ENCODE measurements at regions not wholly inside any gene's neighbourhood (a gene's known extent, or its start where the extent isn't known, plus 50 kb on each side); places are given as distances from the start of the nearest gene placed in this dataset.

- BruUV-seq (replicated peaks) = no TSS peak
- no peak overlapping the region for H3K27ac ChIP-seq (ENCODE audit: insufficient read depth, low read depth, low read length)
- no peak overlapping the region for H2AFZ ChIP-seq (ENCODE audit: low read depth, low read length)
- H3K27me3 ChIP-seq (ENCODE audit: control insufficient read depth in 2 of 2, insufficient read depth in 2 of 2, low read length in 2 of 2) = no peaks in the 10 kb centered on the region
- no peak overlapping the region for H3K4me2 ChIP-seq (ENCODE audit: insufficient read depth, low read length)
- intact Hi-C loops (cut with micrococcal nuclease) = no loop called here
- no peak for DNase-seq (ENCODE audit: low read depth, low spot score)
- POLR2A ChIA-PET = no interaction called here
- H3K4me3 ChIP-seq (replicated peaks in 1 of 3; ENCODE audit: insufficient read depth in 1 of 3, low read depth in 1 of 3, low read length in 3 of 3) = no peak overlapping the region
- H3K9ac ChIP-seq (replicated peaks; ENCODE audit: extremely low read depth, insufficient read depth, low read length) = no peak overlapping the region
- H3K4me1 ChIP-seq (ENCODE audit: control insufficient read depth, extremely low read depth, insufficient read depth, low read length) = peaks cover 11% of the 10 kb centered on the region
- CTCF ChIA-PET = interaction anchor here (3.8 to 4.2 kb wide), 3 partner anchors 13 to 260 kb away, joined by 51 to 326 read pairs (median 116); no protein-coding TSS in a partner anchor
- no peaks in the 10 kb centered on the region for H4K20me1 ChIP-seq (replicated peaks; ENCODE audit: control insufficient read depth, extremely low read depth, insufficient read depth, low read length)
- no peaks in the 10 kb centered on the region for H3K9me1 ChIP-seq (replicated peaks; ENCODE audit: control insufficient read depth, extremely low read depth, insufficient read depth, low read length)
- H3K79me2 ChIP-seq (ENCODE audit: control insufficient read depth, insufficient read depth, low read length) = no peaks in the 10 kb centered on the region
- no peak for TF ChIP-seq MYC (IDR thresholded peaks at IDR 0.05; ENCODE audit: low read depth, low read length)
- no peak for TF ChIP-seq GATA2 (IDR thresholded peaks at IDR 0.05; ENCODE audit: insufficient read depth, insufficient read length, low read depth, low read length)
- no peak for TF ChIP-seq JUN (IDR thresholded peaks at IDR 0.05; ENCODE audit: borderline replicate concordance, insufficient read depth, insufficient read length, low read depth)
- no peak for TF ChIP-seq FOS (IDR thresholded peaks at IDR 0.05; ENCODE audit: borderline replicate concordance, insufficient read depth, low read length)
- FAIRE-seq = no peak
- no peaks in the 10 kb centered on the region for H3K36me3 ChIP-seq (ENCODE audit: control insufficient read depth in 2 of 2, extremely low read depth in 1 of 2, insufficient read depth in 2 of 2, low read length in 2 of 2)
- H3K9me3 ChIP-seq (replicated peaks; ENCODE audit: control insufficient read depth, insufficient read depth, low read length) = no peaks in the 10 kb centered on the region
- dilution Hi-C loops (cut with MboI; ENCODE audit: extremely low pct_ligation_motif_present, low sequenced_read_pairs) = no loop called here
These were observed 56.2 kb upstream of the BEGAIN start for GRCh38 chr14:100643426-100643825.

GRCh38 chr14:100644383-100644782, 57.2 kb upstream of the BEGAIN start:
- no peak overlapping the region for H3K4me3 ChIP-seq (replicated peaks in 1 of 3; ENCODE audit: insufficient read depth in 1 of 3, low read depth in 1 of 3, low read length in 3 of 3)
- CTCF ChIA-PET = interaction anchor here (2.7 to 4.2 kb wide), 4 partner anchors 12 to 261 kb away, joined by 20 to 326 read pairs (median 84); no protein-coding TSS in a partner anchor
- no peak overlapping the region for H2AFZ ChIP-seq (ENCODE audit: low read depth, low read length)
- peaks cover 14% of the 10 kb centered on the region for H3K4me1 ChIP-seq (ENCODE audit: control insufficient read depth, extremely low read depth, insufficient read depth, low read length)
- no peaks in the 10 kb centered on the region for H3K79me2 ChIP-seq (ENCODE audit: control insufficient read depth, insufficient read depth, low read length)
- H4K20me1 ChIP-seq (replicated peaks; ENCODE audit: control insufficient read depth, extremely low read depth, insufficient read depth, low read length) = no peaks in the 10 kb centered on the region
- H3K36me3 ChIP-seq (ENCODE audit: control insufficient read depth in 2 of 2, extremely low read depth in 1 of 2, insufficient read depth in 2 of 2, low read length in 2 of 2) = no peaks in the 10 kb centered on the region
- POLR2A ChIA-PET = no interaction called here
- intact Hi-C loops (cut with micrococcal nuclease) (loop anchor here (2.0 kb wide), 1 partner anchor 204 kb away; no protein-coding TSS in a partner anchor), dilution Hi-C loops (cut with MboI; ENCODE audit: extremely low pct_ligation_motif_present, low sequenced_read_pairs) (no loop called here)
- no TSS peak for BruUV-seq (replicated peaks)
- TF ChIP-seq MAX (IDR thresholded peaks at IDR 0.05; ENCODE audit: insufficient read depth, insufficient read length) = no peak
- TF ChIP-seq MYC (IDR thresholded peaks at IDR 0.05; ENCODE audit: low read depth, low read length) = no peak
- no peak for TF ChIP-seq CTCF (IDR thresholded peaks at IDR 0.05; ENCODE audit: extremely low read depth in 1 of 2, insufficient read depth in 1 of 2, low read depth in 1 of 2, low read length in 2 of 2)
- TF ChIP-seq FOS (IDR thresholded peaks at IDR 0.05; ENCODE audit: borderline replicate concordance, insufficient read depth, low read length) = no peak
- no peak for TF ChIP-seq POLR2A (IDR thresholded peaks at IDR 0.05; ENCODE audit: low read depth, low read length)
- TF ChIP-seq JUN (IDR thresholded peaks at IDR 0.05; ENCODE audit: borderline replicate concordance, insufficient read depth, insufficient read length, low read depth) = no peak
- no peak for TF ChIP-seq POLR2AphosphoS5 (IDR thresholded peaks at IDR 0.05; ENCODE audit: insufficient read depth, low read depth, low read length)
- TF ChIP-seq EZH2 (IDR thresholded peaks at IDR 0.05; ENCODE audit: borderline replicate concordance, low read depth, low read length, severe bottlenecking) = no peak
- no peak for TF ChIP-seq GATA2 (IDR thresholded peaks at IDR 0.05; ENCODE audit: insufficient read depth, insufficient read length, low read depth, low read length)
- no peak overlapping the region for H3K27ac ChIP-seq (ENCODE audit: insufficient read depth, low read depth, low read length)
- peak; percentile 33 for DNase-seq (ENCODE audit: low read depth, low spot score)
- FAIRE-seq = no peak
- H3K4me2 ChIP-seq (ENCODE audit: insufficient read depth, low read length) = no peak overlapping the region
- no peaks in the 10 kb centered on the region for H3K9me3 ChIP-seq (replicated peaks; ENCODE audit: control insufficient read depth, insufficient read depth, low read length)
- no peak overlapping the region for H3K9ac ChIP-seq (replicated peaks; ENCODE audit: extremely low read depth, insufficient read depth, low read length)
- H3K27me3 ChIP-seq (ENCODE audit: control insufficient read depth in 2 of 2, insufficient read depth in 2 of 2, low read length in 2 of 2) = no peaks in the 10 kb centered on the region
- H3K9me1 ChIP-seq (replicated peaks; ENCODE audit: control insufficient read depth, extremely low read depth, insufficient read depth, low read length) = no peaks in the 10 kb centered on the region
